BLaER1 (cell line): ENCODE measurements at regions not wholly inside any gene's neighbourhood (a gene's known extent, or its start where the extent isn't known, plus 50 kb on each side); places are given as distances from the start of the nearest gene placed in this dataset.

Source experiments
- H3K27ac ChIP-seq: shearing (Covaris generic); formaldehyde crosslinking; 2 replicates; pipeline ENCODE4 v1.8.1; 2022
- H3K27me3 ChIP-seq: shearing (Covaris generic); formaldehyde crosslinking; 2 replicates; pipeline ENCODE4 v1.8.1; 2022
- H3K36me3 ChIP-seq: shearing (Covaris generic); formaldehyde crosslinking; 2 replicates; pipeline ENCODE4 v1.8.1; 2022
- H3K4me1 ChIP-seq: shearing (Covaris generic); formaldehyde crosslinking; 2 replicates; pipeline ENCODE4 v1.8.1; 2022
- H3K4me2 ChIP-seq: shearing (Covaris generic); formaldehyde crosslinking; 2 replicates; pipeline ENCODE4 v1.8.1; 2022
- H3K4me3 ChIP-seq: shearing (Covaris generic); formaldehyde crosslinking; 2 replicates; pipeline ENCODE4 v1.8.1; 2022
- H3K9ac ChIP-seq: shearing (Covaris generic); formaldehyde crosslinking; 2 replicates; pipeline ENCODE4 v1.8.1; 2022
- H3K9me3 ChIP-seq: shearing (Covaris generic); formaldehyde crosslinking; 2 replicates; pipeline ENCODE4 v1.8.1; 2022
- H4K20me1 ChIP-seq: shearing (Covaris generic); formaldehyde crosslinking; 2 replicates; pipeline ENCODE4 v1.8.1; 2022
- Cebpa-rat ChIP-seq: shearing (Covaris generic); IDR thresholded peaks from 2 replicates; pipeline ENCODE4 v1.8.1; 2022

GRCh38 chr6:147821295-147821897 lies 312.9 kb downstream of the SAMD5 start:
- no peak overlapping the region for H3K4me3 ChIP-seq
- no peaks in the 10 kb centered on the region for H3K4me1 ChIP-seq
- H3K27ac ChIP-seq, result no peak overlapping the region
- no peaks in the 10 kb centered on the region for H3K27me3 ChIP-seq
- TF ChIP-seq Cebpa-rat, result no peak
- H3K9ac ChIP-seq, result no peak overlapping the region
- H3K4me2 ChIP-seq, result no peak overlapping the region
- no peaks in the 10 kb centered on the region for H3K36me3 ChIP-seq
- H4K20me1 ChIP-seq, result no peaks in the 10 kb centered on the region
- H3K9me3 ChIP-seq, result no peaks in the 10 kb centered on the region

GRCh38 chr6:147823936-147824335 lies 315.4 kb downstream of the SAMD5 start:
- Histone ChIP-seq H3K27me3 (no peaks in the 10 kb centered on the region), H3K9me3 (no peaks in the 10 kb centered on the region), H3K9ac (no peak overlapping the region), H4K20me1 (no peaks in the 10 kb centered on the region), H3K4me3 (no peak overlapping the region), H3K4me2 (no peak overlapping the region), H3K36me3 (no peaks in the 10 kb centered on the region), H3K27ac (no peak overlapping the region), H3K4me1 (no peaks in the 10 kb centered on the region)
- TF ChIP-seq Cebpa-rat, result no peak

GRCh38 chr6:147825848-147826247 lies 317.4 kb downstream of the SAMD5 start:
- Histone ChIP-seq H3K27me3 (no peaks in the 10 kb centered on the region), H3K4me3 (no peak overlapping the region), H3K9me3 (no peaks in the 10 kb centered on the region), H3K4me1 (no peaks in the 10 kb centered on the region), H4K20me1 (no peaks in the 10 kb centered on the region), H3K27ac (no peak overlapping the region), H3K4me2 (no peak overlapping the region), H3K36me3 (no peaks in the 10 kb centered on the region), H3K9ac (no peak overlapping the region)
- TF ChIP-seq Cebpa-rat, result no peak

DNA sequence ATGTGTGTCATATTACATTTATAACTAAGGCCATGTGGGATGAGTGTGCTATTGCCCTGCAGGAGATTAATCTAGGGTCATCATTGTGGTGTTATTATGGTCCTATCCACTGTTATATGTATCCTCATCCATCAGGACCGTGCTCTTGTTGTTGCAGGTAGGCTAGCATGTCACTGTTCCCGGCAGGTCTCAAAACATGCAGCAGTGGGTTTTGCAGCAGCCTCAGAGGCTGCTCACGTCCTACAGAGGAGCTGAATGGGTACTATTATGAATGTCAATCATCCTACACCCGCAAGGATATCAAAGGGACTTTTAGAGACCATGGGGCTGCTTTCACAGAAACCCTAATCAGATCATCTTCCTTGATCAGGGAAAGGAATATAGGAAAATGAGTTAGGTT lies 318.2 kb downstream of the SAMD5 start:
- Histone ChIP-seq H3K27me3 (no peaks in the 10 kb centered on the region), H3K9ac (no peak overlapping the region), H3K36me3 (no peaks in the 10 kb centered on the region), H3K4me3 (no peak overlapping the region), H3K4me2 (no peak overlapping the region), H4K20me1 (no peaks in the 10 kb centered on the region), H3K4me1 (no peaks in the 10 kb centered on the region), H3K9me3 (no peaks in the 10 kb centered on the region), H3K27ac (no peak overlapping the region)
- TF ChIP-seq Cebpa-rat, result no peak

DNA sequence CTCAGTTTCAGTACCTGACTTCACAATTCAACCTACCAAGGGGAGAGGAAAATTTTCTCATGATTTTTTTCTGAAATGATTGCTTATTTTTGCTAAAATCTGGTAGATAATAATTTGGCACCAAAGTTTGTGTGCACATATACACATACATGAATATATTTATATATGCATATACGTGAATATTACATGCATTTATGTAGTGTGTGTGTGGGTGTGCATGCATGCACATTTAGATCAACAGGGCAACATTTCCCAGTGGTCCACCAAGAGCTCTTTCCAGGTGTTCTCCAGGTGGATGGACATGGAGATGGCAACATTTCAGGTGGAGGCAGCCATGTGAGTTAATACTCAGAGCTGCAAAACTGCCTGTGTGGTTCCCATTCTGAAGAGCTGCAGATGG lies 320.9 kb downstream of the SAMD5 start:
- H3K9ac ChIP-seq, result no peak overlapping the region
- no peaks in the 10 kb centered on the region for H3K27me3 ChIP-seq

DNA sequence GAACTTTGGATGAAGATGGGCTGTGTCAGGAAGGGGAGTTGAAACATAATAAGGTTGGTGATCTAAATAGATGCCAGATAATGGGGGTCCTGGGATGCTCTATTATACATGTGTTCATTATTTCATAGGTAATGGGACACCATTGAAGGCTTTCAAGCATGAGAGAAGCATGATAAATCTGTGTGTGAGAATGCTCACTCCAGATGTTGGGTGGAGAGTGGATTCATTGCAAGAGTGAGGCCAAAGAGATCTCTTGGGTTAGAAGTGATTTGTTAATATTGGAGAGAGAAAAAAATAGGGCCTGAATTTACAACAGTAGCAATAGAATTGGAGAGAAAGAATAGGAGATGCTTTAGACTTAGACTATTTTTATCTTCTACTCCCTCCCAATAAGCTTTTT lies 321.3 kb downstream of the SAMD5 start:
- Histone ChIP-seq H3K4me3 (no peak overlapping the region), H3K9me3 (no peaks in the 10 kb centered on the region), H3K4me1 (peaks cover 11% of the 10 kb centered on the region), H3K9ac (no peak overlapping the region), H3K27me3 (no peaks in the 10 kb centered on the region), H3K27ac (no peak overlapping the region), H4K20me1 (no peaks in the 10 kb centered on the region), H3K4me2 (no peak overlapping the region), H3K36me3 (no peaks in the 10 kb centered on the region)
- no peak for TF ChIP-seq Cebpa-rat

More for the DNA sequence above, 320.9 kb downstream of the SAMD5 start:
- H4K20me1 ChIP-seq, result no peaks in the 10 kb centered on the region
- H3K4me2 ChIP-seq, result no peak overlapping the region
- no peak overlapping the region for H3K4me3 ChIP-seq
- no peaks in the 10 kb centered on the region for H3K36me3 ChIP-seq
- H3K9me3 ChIP-seq, result no peaks in the 10 kb centered on the region
- TF ChIP-seq Cebpa-rat, result no peak
- H3K27ac ChIP-seq, result no peak overlapping the region
- H3K4me1 ChIP-seq, result peaks cover 7% of the 10 kb centered on the region

- TF ChIP-seq Cebpa-rat, result no peak
- H4K20me1 ChIP-seq, result no peaks in the 10 kb centered on the region
Measured at GRCh38 chr6:147831356-147831755, 322.9 kb downstream of the SAMD5 start.

DNA sequence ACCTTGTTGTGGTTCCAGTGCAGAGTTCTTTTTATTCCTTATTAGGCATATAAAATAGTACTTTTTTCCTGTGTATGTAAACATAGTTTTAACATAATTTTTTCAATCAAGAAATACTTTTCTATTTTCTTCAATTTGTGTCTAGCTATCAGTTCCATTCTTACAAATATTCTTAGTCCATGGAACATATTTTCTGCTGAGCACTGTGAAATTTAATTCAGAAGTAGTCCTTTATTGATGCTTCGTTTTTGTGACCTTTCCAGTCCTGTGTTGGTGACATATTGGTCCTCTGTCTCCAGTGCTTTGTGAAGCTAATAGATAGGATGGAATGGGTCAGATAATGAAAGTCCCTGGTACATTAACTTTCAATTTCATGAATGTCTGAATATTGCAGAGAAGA lies 325.1 kb downstream of the SAMD5 start:
- Histone ChIP-seq H3K4me3 (no peak overlapping the region), H3K9me3 (no peaks in the 10 kb centered on the region), H3K27me3 (no peaks in the 10 kb centered on the region), H3K9ac (no peak overlapping the region), H3K4me2 (no peak overlapping the region), H3K36me3 (no peaks in the 10 kb centered on the region), H3K4me1 (peaks cover 14% of the 10 kb centered on the region), H3K27ac (no peak overlapping the region), H4K20me1 (no peaks in the 10 kb centered on the region)
- TF ChIP-seq Cebpa-rat, result no peak

More at GRCh38 chr6:147831356-147831755, 322.9 kb downstream of the SAMD5 start:
- H3K4me3 ChIP-seq, result no peak overlapping the region
- H3K27me3 ChIP-seq, result no peaks in the 10 kb centered on the region
- no peak overlapping the region for H3K9ac ChIP-seq
- H3K9me3 ChIP-seq, result no peaks in the 10 kb centered on the region
- H3K27ac ChIP-seq, result no peak overlapping the region
- H3K4me1 ChIP-seq, result peaks cover 14% of the 10 kb centered on the region
- H3K4me2 ChIP-seq, result no peak overlapping the region
- H3K36me3 ChIP-seq, result no peaks in the 10 kb centered on the region

DNA sequence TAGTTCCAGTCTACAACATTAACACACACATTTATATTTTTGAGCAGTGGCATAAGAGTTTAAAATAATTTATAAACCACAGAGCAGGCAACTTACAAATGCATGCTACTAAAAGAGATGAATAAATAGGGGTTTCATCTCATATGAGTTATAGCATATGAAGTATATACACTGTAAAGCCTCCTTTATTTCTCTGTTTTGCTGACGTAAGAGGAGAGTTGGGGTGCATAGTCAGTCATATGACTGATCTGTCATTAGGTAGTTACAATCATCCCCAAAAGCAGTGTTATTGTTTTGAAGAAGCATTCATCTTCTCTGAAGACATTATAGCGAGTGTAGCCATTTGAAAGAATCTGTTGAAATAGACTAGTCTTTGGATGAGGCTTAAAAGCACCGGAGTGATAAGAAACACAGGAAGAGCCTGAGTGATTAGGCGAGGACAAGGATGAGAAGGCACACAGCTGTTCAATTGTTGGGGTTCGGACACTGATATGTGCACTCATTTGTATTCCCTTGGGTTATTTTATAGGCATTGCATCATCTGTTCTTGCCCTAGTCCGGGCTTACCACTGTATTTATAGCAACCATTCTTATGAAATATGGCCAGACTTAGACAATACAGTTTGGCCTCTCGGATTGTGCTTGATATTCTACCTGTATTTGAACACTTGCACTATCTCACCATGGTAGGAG lies 325.7 kb downstream of the SAMD5 start:
- Histone ChIP-seq H3K9me3 (no peaks in the 10 kb centered on the region), H4K20me1 (no peaks in the 10 kb centered on the region), H3K9ac (no peak overlapping the region), H3K4me3 (no peak overlapping the region), H3K4me1 (peaks cover 14% of the 10 kb centered on the region), H3K36me3 (no peaks in the 10 kb centered on the region), H3K27ac (0 out of 2 replicates have a peak overlapping the region, but pooled peaks have one; percentile 8), H3K27me3 (no peaks in the 10 kb centered on the region), H3K4me2 (peak overlapping the region; percentile 71)
- TF ChIP-seq Cebpa-rat, result peak; percentile 45; the same call in 1 of the 2 replicates

DNA sequence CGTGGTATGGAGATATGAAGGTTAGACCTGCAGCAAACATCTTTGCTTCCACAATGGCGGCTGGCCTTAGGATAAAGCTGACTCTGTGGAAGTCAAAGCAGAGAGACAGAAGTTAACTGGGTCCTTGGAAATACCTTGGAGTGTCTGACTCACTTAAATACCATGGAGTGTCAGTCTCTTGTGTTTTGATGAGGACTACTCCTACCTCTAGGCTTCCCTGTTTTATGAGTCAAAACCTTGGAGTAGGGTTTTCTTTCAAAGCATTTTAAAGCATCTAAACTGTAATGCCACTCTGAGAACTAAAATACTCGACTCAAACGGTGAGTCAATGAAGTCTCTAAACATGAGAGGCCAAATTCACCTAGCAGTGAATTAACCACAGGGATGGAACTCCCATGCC lies 329.1 kb downstream of the SAMD5 start:
- no peaks in the 10 kb centered on the region for H4K20me1 ChIP-seq
- H3K9ac ChIP-seq, result no peak overlapping the region
- no peaks in the 10 kb centered on the region for H3K9me3 ChIP-seq
- no peak overlapping the region for H3K4me3 ChIP-seq
- no peak overlapping the region for H3K27ac ChIP-seq
- no peak overlapping the region for H3K4me2 ChIP-seq
- no peaks in the 10 kb centered on the region for H3K36me3 ChIP-seq
- TF ChIP-seq Cebpa-rat, result no peak
- H3K27me3 ChIP-seq, result no peaks in the 10 kb centered on the region
- H3K4me1 ChIP-seq, result peaks cover 41% of the 10 kb centered on the region
